Smooth muscle cell (in vitro differentiated cells): ENCODE measurements at regions not wholly inside any gene's neighbourhood (a gene's known extent, or its start where the extent isn't known, plus 50 kb on each side); places are given as distances from the start of the nearest gene placed in this dataset.

ENCODE experiments used
- DNase-seq: peaks from one replicate; lab custom pipeline; 2025; ENCODE audit not compliant: unreplicated experiment; lab: John Stamatoyannopoulos, UW
- H2AFZ ChIP-seq: fragments of 200-600 bp; sonication (generic); 2 replicates; pipeline ENCODE4 v1.6.0; 2016; ENCODE audit warnings: antibody characterized with exemption, low read depth, mild to moderate bottlenecking
- H3F3A ChIP-seq: fragments of 200-600 bp; sonication (generic); 2 replicates; pipeline ENCODE4 v1.6.0; 2017; ENCODE audit warnings: antibody characterized with exemption, low read depth
- H3K27ac ChIP-seq: fragments of 200-600 bp; sonication (generic); 2 replicates; pipeline ENCODE4 v1.5.1; 2016; ENCODE audit warnings: low read depth, mild to moderate bottlenecking
- H3K27me3 ChIP-seq: fragments of 200-600 bp; sonication (generic); 2 replicates; pipeline ENCODE4 v1.6.1; 2016; ENCODE audit warnings: low read depth, mild to moderate bottlenecking
- H3K36me3 ChIP-seq: fragments of 200-600 bp; sonication (generic); 2 replicates; pipeline ENCODE4 v1.5.1; 2016; ENCODE audit warnings: low read depth
- H3K4me1 ChIP-seq: fragments of 200-600 bp; sonication (generic); 2 replicates; pipeline ENCODE4 v1.5.1; 2016; ENCODE audit warnings: low read depth
- H3K4me2 ChIP-seq: fragments of 200-600 bp; sonication (generic); 2 replicates; pipeline ENCODE4 v1.6.0; 2016; ENCODE audit warnings: mild to moderate bottlenecking
- H3K4me3 ChIP-seq: fragments of 200-600 bp; sonication (generic); 2 replicates; pipeline ENCODE4 v1.5.1; 2016; ENCODE audit warnings: mild to moderate bottlenecking
- H3K79me2 ChIP-seq: fragments of 200-600 bp; sonication (generic); 2 replicates; pipeline ENCODE4 v1.6.0; 2016; ENCODE audit warnings: low read depth, mild to moderate bottlenecking
- H3K9ac ChIP-seq: fragments of 200-600 bp; sonication (generic); 2 replicates; pipeline ENCODE4 v1.6.0; 2016; ENCODE audit warnings: low read depth
- H3K9me3 ChIP-seq: fragments of 200-600 bp; sonication (generic); replicated peaks from 2 replicates; pipeline ENCODE4 v1.5.1; 2016; ENCODE audit warnings: low read depth
- H4K20me1 ChIP-seq: fragments of 200-600 bp; sonication (generic); 2 replicates; pipeline ENCODE4 v1.6.0; 2016; ENCODE audit warnings: low read depth
- WGBS: methylation state at CpG from one replicate; pipeline ENCODE4 v1.1.7; 2016; ENCODE audit warnings: low lambda C conversion rate; 5-methylcytosine and 5-hydroxymethylcytosine counted together
- TF ChIP-seq, protein P1 (sequence below): fragments of 200-600 bp; sonication (generic); IDR thresholded peaks from 2 replicates; pipeline ENCODE4 v1.5.1; 2017; ENCODE audit warnings: borderline replicate concordance, mild to moderate bottlenecking, antibody characterized with exemption; ENCODE audit not compliant: insufficient read depth, poor library complexity, severe bottlenecking

- Histone ChIP-seq H3K4me3 (no peak overlapping the region), H2AFZ (no peak overlapping the region), H4K20me1 (no peaks in the 10 kb centered on the region), H3K4me2 (no peak overlapping the region), H3K4me1 (no peaks in the 10 kb centered on the region), H3K36me3 (no peaks in the 10 kb centered on the region), H3F3A (no peaks in the 10 kb centered on the region), H3K9me3 (no peaks in the 10 kb centered on the region), H3K9ac (no peak overlapping the region), H3K27me3 (no peaks in the 10 kb centered on the region), H3K79me2 (no peaks in the 10 kb centered on the region), H3K27ac (no peak overlapping the region)
- TF ChIP-seq, protein P1, sequence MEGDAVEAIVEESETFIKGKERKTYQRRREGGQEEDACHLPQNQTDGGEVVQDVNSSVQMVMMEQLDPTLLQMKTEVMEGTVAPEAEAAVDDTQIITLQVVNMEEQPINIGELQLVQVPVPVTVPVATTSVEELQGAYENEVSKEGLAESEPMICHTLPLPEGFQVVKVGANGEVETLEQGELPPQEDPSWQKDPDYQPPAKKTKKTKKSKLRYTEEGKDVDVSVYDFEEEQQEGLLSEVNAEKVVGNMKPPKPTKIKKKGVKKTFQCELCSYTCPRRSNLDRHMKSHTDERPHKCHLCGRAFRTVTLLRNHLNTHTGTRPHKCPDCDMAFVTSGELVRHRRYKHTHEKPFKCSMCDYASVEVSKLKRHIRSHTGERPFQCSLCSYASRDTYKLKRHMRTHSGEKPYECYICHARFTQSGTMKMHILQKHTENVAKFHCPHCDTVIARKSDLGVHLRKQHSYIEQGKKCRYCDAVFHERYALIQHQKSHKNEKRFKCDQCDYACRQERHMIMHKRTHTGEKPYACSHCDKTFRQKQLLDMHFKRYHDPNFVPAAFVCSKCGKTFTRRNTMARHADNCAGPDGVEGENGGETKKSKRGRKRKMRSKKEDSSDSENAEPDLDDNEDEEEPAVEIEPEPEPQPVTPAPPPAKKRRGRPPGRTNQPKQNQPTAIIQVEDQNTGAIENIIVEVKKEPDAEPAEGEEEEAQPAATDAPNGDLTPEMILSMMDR: no peak
- WGBS: 84% methylated on average over 5 of the region's 5 CpGs
- no peak for DNase-seq
These were observed 303.8 kb downstream of the FSIP2 start for GRCh38 chr2:186042207-186043028.

- Histone ChIP-seq H3K9ac (no peak overlapping the region), H4K20me1 (no peaks in the 10 kb centered on the region), H3K27ac (no peak overlapping the region), H3K4me1 (no peaks in the 10 kb centered on the region), H3K27me3 (no peaks in the 10 kb centered on the region), H3F3A (no peaks in the 10 kb centered on the region), H3K4me3 (no peak overlapping the region), H3K9me3 (no peaks in the 10 kb centered on the region), H2AFZ (no peak overlapping the region), H3K4me2 (no peak overlapping the region), H3K79me2 (no peaks in the 10 kb centered on the region), H3K36me3 (no peaks in the 10 kb centered on the region)
- WGBS: 93% methylated on average over 2 of the region's 2 CpGs
- no peak for DNase-seq
- TF ChIP-seq, protein P1: no peak
These were observed 306.2 kb downstream of the FSIP2 start for GRCh38 chr2:186044761-186045160.

- TF ChIP-seq, protein P1: no peak
- DNase-seq: no peak
- WGBS: 95% methylated on average over 1 of the region's 1 CpG
These were observed 314.3 kb downstream of the FSIP2 start for GRCh38 chr2:186052930-186053329.

DNA sequence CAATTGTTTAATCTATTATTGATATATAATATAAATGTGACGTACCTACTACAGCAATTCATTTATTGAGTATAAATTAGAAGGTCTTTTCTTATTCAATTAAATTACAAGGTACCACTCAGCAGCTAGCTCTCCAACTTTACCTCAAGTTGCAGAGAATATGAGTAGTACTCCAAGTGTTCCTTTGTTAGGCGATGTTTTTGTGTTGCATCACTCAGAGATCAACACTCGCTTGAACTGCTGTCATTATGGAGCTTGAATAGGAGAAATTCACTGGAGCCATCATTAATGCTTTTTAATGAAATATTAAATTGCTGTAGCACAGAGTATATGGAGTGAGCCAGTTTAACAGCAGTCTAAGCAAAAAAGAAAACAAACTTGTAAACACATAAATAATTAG is 320.0 kb downstream of the FSIP2 start:
- Histone ChIP-seq H4K20me1 (no peaks in the 10 kb centered on the region), H3K4me3 (no peak overlapping the region), H3K9me3 (no peaks in the 10 kb centered on the region), H3K36me3 (no peaks in the 10 kb centered on the region), H3K27ac (no peak overlapping the region), H3K79me2 (no peaks in the 10 kb centered on the region), H3K4me2 (no peak overlapping the region), H3K27me3 (no peaks in the 10 kb centered on the region), H2AFZ (no peak overlapping the region), H3K9ac (no peak overlapping the region), H3K4me1 (peaks cover 8% of the 10 kb centered on the region), H3F3A (no peaks in the 10 kb centered on the region)
- 88% methylated on average over 3 of the region's 3 CpGs for WGBS
- TF ChIP-seq, protein P1: no peak
- no peak for DNase-seq

More at GRCh38 chr2:186052930-186053329, 314.3 kb downstream of the FSIP2 start:
- Histone ChIP-seq H3K36me3 (no peaks in the 10 kb centered on the region), H3K9ac (no peak overlapping the region), H3K4me1 (no peaks in the 10 kb centered on the region), H3K4me2 (no peak overlapping the region), H3K27ac (no peak overlapping the region), H3K79me2 (no peaks in the 10 kb centered on the region), H3F3A (no peaks in the 10 kb centered on the region), H3K27me3 (no peaks in the 10 kb centered on the region), H3K9me3 (no peaks in the 10 kb centered on the region), H3K4me3 (no peak overlapping the region), H2AFZ (no peak overlapping the region), H4K20me1 (no peaks in the 10 kb centered on the region)
